Endothelial cell of umbilical vein (primary cell): ENCODE measurements at regions not wholly inside any gene's neighbourhood (a gene's known extent, or its start where the extent isn't known, plus 50 kb on each side); places are given as distances from the start of the nearest gene placed in this dataset.

Source experiments
- CTCF ChIP-seq, 2 donors: IDR thresholded peaks; 1 replicate in 1 of 2; 2 replicates in 1 of 2; pipeline ENCODE4 v1.5.1; 2011; ENCODE audit warnings: low read length in 2 of 2, mild to moderate bottlenecking in 2 of 2, moderate library complexity in 2 of 2, control low read depth in 1 of 2, inconsistent platforms in 1 of 2, low read depth in 1 of 2; ENCODE audit not compliant: insufficient read depth in 1 of 2; ENCODE audit errors: extremely low read depth in 1 of 2
- EZH2 ChIP-seq: IDR thresholded peaks from 2 replicates; pipeline ENCODE4 v1.6.1; 2012; ENCODE audit warnings: borderline replicate concordance, low read depth, mild to moderate bottlenecking, moderate library complexity, low read length, inconsistent platforms; ENCODE audit not compliant: severe bottlenecking
- GATA2 ChIP-seq: IDR thresholded peaks from 2 replicates; pipeline ENCODE4 v1.7.0; 2011; ENCODE audit warnings: low read depth, mild to moderate bottlenecking, moderate library complexity, mixed read lengths, low read length; ENCODE audit not compliant: insufficient read length, insufficient read depth
- MAX ChIP-seq: IDR thresholded peaks from 2 replicates; pipeline ENCODE4 v1.6.1; 2011; ENCODE audit not compliant: insufficient read depth, insufficient read length
- MYC ChIP-seq: IDR thresholded peaks from one replicate; pipeline ENCODE4 v1.6.1; 2011; ENCODE audit warnings: mild to moderate bottlenecking, low read depth, low read length
- POLR2A ChIP-seq: IDR thresholded peaks from 2 replicates; pipeline ENCODE4 v1.6.1; 2012; ENCODE audit warnings: low read depth, mild to moderate bottlenecking, control low read depth, low read length
- POLR2AphosphoS5 ChIP-seq: IDR thresholded peaks from 2 replicates; pipeline ENCODE4 v1.6.1; 2012; ENCODE audit warnings: low read depth, mild to moderate bottlenecking, control low read depth, low read length, moderate library complexity; ENCODE audit not compliant: insufficient read depth

GRCh38 chr1:2935751-2936390 is 85.4 kb upstream of the ACTRT2 start:
- TF ChIP-seq MYC, result no peak
- TF ChIP-seq CTCF (IDR thresholded peaks at IDR 0.05; ENCODE audit: extremely low read depth in 1 of 2, insufficient read depth in 1 of 2, low read depth in 1 of 2, low read length in 2 of 2), result no peak
- no peak for TF ChIP-seq MAX
- no peak for TF ChIP-seq POLR2A
- no peak for TF ChIP-seq POLR2AphosphoS5
- TF ChIP-seq GATA2, result no peak
- no peak for TF ChIP-seq EZH2
